Mesendoderm (in vitro differentiated cells): ENCODE measurements at regions not wholly inside any gene's neighbourhood (a gene's known extent, or its start where the extent isn't known, plus 50 kb on each side); places are given as distances from the start of the nearest gene placed in this dataset.

Experiments used
- DNase-seq: peaks from one replicate; pipeline ENCODE4 v3.0.0; 2013
- H2AK5ac ChIP-seq: 2 replicates; pipeline ENCODE4 v1.6.1; 2013; ENCODE audit warnings: low read length, inconsistent platforms
- H2BK120ac ChIP-seq: 2 replicates; pipeline ENCODE4 v1.6.1; 2013; ENCODE audit warnings: low read depth, mild to moderate bottlenecking, low read length, moderate library complexity, mixed read lengths
- H2BK15ac ChIP-seq: replicated peaks from 2 replicates; pipeline ENCODE4 v1.6.1; 2013; ENCODE audit warnings: low read depth, mild to moderate bottlenecking, moderate library complexity
- H2BK5ac ChIP-seq: 2 replicates; pipeline ENCODE4 v1.6.1; 2013; ENCODE audit warnings: low read length, inconsistent platforms
- H3K18ac ChIP-seq: 2 replicates; pipeline ENCODE4 v1.6.1; 2013; ENCODE audit warnings: mild to moderate bottlenecking, low read length, mixed read lengths
- H3K23ac ChIP-seq: one replicate; pipeline ENCODE4 v1.6.1; 2013; ENCODE audit warnings: low read length
- H3K27ac ChIP-seq: 2 replicates; pipeline ENCODE4 v1.5.1; 2013; ENCODE audit warnings: low read depth, mild to moderate bottlenecking, inconsistent platforms, low read length, moderate library complexity
- H3K27me3 ChIP-seq: 2 replicates; pipeline ENCODE4 v1.6.1; 2013; ENCODE audit warnings: low read length, control low read depth, mild to moderate bottlenecking, inconsistent platforms; ENCODE audit not compliant: insufficient read depth, poor library complexity
- H3K36me3 ChIP-seq: 2 replicates; pipeline ENCODE4 v1.6.1; 2013; ENCODE audit warnings: low read length, inconsistent platforms; ENCODE audit not compliant: control insufficient read depth, insufficient read depth
- H3K4ac ChIP-seq: one replicate; pipeline ENCODE4 v1.6.1; 2013; ENCODE audit warnings: low read depth, mild to moderate bottlenecking, low read length, moderate library complexity
- H3K4me1 ChIP-seq: 2 replicates; pipeline ENCODE4 v1.6.1; 2013; ENCODE audit warnings: low read depth, low read length, inconsistent platforms; ENCODE audit not compliant: control insufficient read depth
- H3K4me2 ChIP-seq: 2 replicates; pipeline ENCODE4 v1.6.1; 2013; ENCODE audit warnings: low read length
- H3K4me3 ChIP-seq: 2 replicates; pipeline ENCODE4 v1.5.1; 2013; ENCODE audit warnings: mild to moderate bottlenecking, low read length
- H3K56ac ChIP-seq: one replicate; pipeline ENCODE4 v1.6.1; 2013; ENCODE audit warnings: low read length
- H3K79me1 ChIP-seq: 2 replicates; pipeline ENCODE4 v1.6.1; 2013; ENCODE audit warnings: low read length, inconsistent platforms
- H3K79me2 ChIP-seq: 2 replicates; pipeline ENCODE4 v1.6.1; 2013; ENCODE audit warnings: mild to moderate bottlenecking, low read length; ENCODE audit not compliant: control insufficient read depth, insufficient read depth
- H3K9ac ChIP-seq: 2 replicates; pipeline ENCODE4 v1.6.1; 2013; ENCODE audit warnings: low read length, inconsistent platforms
- H4K5ac ChIP-seq: one replicate; pipeline ENCODE4 v1.6.1; 2013; ENCODE audit warnings: low read length
- H4K8ac ChIP-seq: one replicate; pipeline ENCODE4 v1.6.1; 2013; ENCODE audit warnings: low read depth, mild to moderate bottlenecking, control low read depth, low read length, moderate library complexity
- WGBS: extraction: QIAGEN DNeasy Blood & Tissue Kit; methylation state at CpG from one replicate; pipeline ENCODE4 v1.1.7; 2013; ENCODE audit warnings: low lambda C conversion rate, missing lambda C conversion rate; ENCODE audit not compliant: insufficient coverage; ENCODE audit errors: extremely low coverage; 5-methylcytosine and 5-hydroxymethylcytosine counted together

DNA sequence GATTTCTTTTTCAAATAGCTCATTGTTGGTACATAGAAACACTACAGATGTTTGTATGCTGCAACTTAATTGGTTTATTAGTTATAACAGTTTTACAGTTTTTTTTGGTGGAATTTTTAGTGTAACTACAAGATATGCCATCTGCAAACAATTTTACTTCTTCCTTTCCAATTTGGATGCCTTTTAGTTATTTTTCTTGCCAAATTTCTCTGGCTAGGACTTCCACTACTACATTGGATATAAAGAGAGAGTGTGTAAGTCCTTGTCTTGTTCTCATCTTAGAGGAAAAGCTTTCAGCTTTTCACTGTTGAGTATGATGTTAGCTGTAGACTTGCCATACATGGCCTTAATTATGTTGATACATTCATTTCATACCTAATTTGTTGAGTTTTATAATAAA, 143.6 kb upstream of the EOMES start:
- H3K18ac ChIP-seq, result no peak overlapping the region
- no peaks in the 10 kb centered on the region for H3K79me2 ChIP-seq
- no peak for DNase-seq
- H3K27me3 ChIP-seq, result no peaks in the 10 kb centered on the region
- no peaks in the 10 kb centered on the region for H3K36me3 ChIP-seq
- no peak overlapping the region for H3K23ac ChIP-seq
- no peak overlapping the region for H3K56ac ChIP-seq
- H4K8ac ChIP-seq, result no peak overlapping the region
- no peak overlapping the region for H3K4me3 ChIP-seq
- H2BK15ac ChIP-seq, result no peak overlapping the region
- no peak overlapping the region for H3K4me2 ChIP-seq
- no peaks in the 10 kb centered on the region for H3K4me1 ChIP-seq
- no peaks in the 10 kb centered on the region for H3K79me1 ChIP-seq
- no peak overlapping the region for H2BK5ac ChIP-seq
- H3K27ac ChIP-seq, result no peak overlapping the region
- H3K4ac ChIP-seq, result no peak overlapping the region
- H3K9ac ChIP-seq, result no peak overlapping the region
- no peak overlapping the region for H4K5ac ChIP-seq
- H2BK120ac ChIP-seq, result no peak overlapping the region
- no peak overlapping the region for H2AK5ac ChIP-seq

DNA sequence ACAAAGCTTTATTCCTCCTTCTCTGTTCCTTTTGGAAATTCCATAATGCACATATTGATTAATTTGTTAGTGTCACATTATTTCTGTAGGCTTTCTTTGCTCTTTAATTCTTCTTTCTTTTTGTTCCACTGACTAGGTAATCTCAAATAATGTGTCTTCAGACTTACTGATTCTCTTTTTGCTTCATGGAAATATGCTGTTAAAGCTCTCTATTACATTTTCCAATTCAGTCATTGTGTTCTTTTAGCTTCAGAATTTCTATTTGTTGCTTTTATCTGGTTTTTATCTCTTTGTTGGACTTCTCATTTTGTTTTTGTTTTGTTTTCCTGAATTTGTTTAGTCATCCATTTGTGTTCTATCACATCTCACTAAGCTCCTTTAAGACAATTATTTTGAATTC, 147.0 kb upstream of the EOMES start:
- H3K27ac ChIP-seq, result no peak overlapping the region
- H2BK120ac ChIP-seq, result no peak overlapping the region
- H3K27me3 ChIP-seq, result no peaks in the 10 kb centered on the region
- H2AK5ac ChIP-seq, result no peak overlapping the region
- H3K4me3 ChIP-seq, result no peak overlapping the region
- H3K4me1 ChIP-seq, result no peaks in the 10 kb centered on the region
- no peaks in the 10 kb centered on the region for H3K79me2 ChIP-seq
- H3K79me1 ChIP-seq, result no peaks in the 10 kb centered on the region
- H3K56ac ChIP-seq, result no peak overlapping the region
- H3K18ac ChIP-seq, result no peak overlapping the region
- H3K4me2 ChIP-seq, result no peak overlapping the region
- no peaks in the 10 kb centered on the region for H3K36me3 ChIP-seq
- no peak overlapping the region for H2BK5ac ChIP-seq
- no peak overlapping the region for H3K23ac ChIP-seq
- no peak overlapping the region for H4K5ac ChIP-seq
- H2BK15ac ChIP-seq, result no peak overlapping the region
- no peak overlapping the region for H3K4ac ChIP-seq
- H3K9ac ChIP-seq, result no peak overlapping the region
- no peak overlapping the region for H4K8ac ChIP-seq
- DNase-seq, result no peak

DNA sequence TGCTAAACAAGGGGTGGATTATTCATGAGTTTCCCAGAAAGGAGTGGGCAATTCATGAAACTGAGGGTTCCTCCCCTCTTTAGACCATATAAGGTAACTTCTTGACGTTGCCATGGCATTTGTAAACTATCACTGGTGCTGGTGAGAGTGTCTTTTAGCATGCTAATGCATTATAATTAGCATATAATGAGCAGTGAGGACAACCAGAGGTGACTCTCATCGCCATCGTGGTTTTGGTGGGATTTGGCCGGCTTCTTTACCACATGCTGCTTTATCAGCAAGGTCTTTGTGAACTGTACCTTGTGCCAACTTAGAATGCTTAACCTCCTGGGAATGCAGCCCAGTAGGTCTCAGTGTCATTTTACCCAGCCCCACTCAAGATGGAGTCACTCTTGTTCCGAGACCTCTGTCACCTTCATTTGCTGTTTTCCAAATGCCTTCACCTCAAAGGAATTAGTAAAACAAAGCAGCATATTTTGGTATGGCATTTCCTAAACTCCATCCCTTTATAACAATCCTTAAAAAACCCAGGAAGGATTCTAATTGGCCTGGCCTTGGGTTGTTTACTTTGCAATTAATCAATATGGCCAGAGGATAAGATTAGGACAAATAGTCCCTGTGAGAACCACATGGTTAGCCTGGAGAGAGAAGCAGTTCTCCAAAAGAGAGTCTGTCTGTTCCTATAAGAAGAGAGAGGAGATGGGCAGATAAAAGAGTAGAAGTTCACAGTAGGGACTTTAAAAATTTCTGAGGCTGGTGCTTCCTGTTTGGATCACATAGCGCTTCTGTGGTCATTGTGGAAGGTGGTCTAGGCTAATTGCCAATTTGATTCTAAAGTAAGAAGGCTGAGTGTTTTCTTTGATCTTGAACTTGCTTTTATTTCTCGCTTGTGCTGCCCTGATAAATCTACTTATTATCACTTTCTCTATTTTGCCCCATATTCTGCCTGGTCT, 155.2 kb upstream of the EOMES start:
- no peak overlapping the region for H2BK5ac ChIP-seq
- no peaks in the 10 kb centered on the region for H3K79me1 ChIP-seq
- no peak overlapping the region for H3K56ac ChIP-seq
- H3K18ac ChIP-seq, result no peak overlapping the region
- H3K36me3 ChIP-seq, result no peaks in the 10 kb centered on the region
- WGBS, result no CpG with 5 or more reads among the region's 7 CpGs
- H3K27ac ChIP-seq, result no peak overlapping the region
- no peak overlapping the region for H2AK5ac ChIP-seq
- no peak overlapping the region for H4K5ac ChIP-seq
- no peak overlapping the region for H2BK120ac ChIP-seq
- peak; percentile 85 for DNase-seq
- no peak overlapping the region for H3K4ac ChIP-seq
- H3K4me2 ChIP-seq, result no peak overlapping the region
- H3K4me3 ChIP-seq, result no peak overlapping the region
- no peak overlapping the region for H4K8ac ChIP-seq
- H3K4me1 ChIP-seq, result peaks cover 9% of the 10 kb centered on the region
- no peaks in the 10 kb centered on the region for H3K79me2 ChIP-seq
- no peak overlapping the region for H3K9ac ChIP-seq
- H3K27me3 ChIP-seq, result no peaks in the 10 kb centered on the region
- H2BK15ac ChIP-seq, result no peak overlapping the region
- H3K23ac ChIP-seq, result no peak overlapping the region

DNA sequence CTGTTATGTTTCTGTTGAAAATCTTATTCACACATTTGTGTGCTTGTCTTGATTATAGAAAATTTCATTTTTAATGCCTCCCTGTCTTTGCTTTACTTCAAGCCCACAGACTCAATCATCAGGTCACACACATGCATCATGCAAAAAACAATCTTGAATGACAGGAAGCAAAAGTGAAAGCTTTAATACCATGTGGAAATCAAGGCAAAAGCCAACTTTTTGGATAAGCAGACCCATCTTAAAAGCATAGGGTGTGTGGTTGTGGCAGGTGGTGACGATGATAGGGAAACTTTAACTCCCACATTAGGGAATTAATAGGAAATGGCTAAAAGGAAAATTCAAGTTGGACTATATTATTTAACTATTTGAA, 155.9 kb upstream of the EOMES start:
- H3K36me3 ChIP-seq, result no peaks in the 10 kb centered on the region
- no peak overlapping the region for H2AK5ac ChIP-seq
- no peaks in the 10 kb centered on the region for H3K79me2 ChIP-seq
- H2BK120ac ChIP-seq, result no peak overlapping the region
- H3K23ac ChIP-seq, result no peak overlapping the region
- H3K27ac ChIP-seq, result no peak overlapping the region
- H3K79me1 ChIP-seq, result no peaks in the 10 kb centered on the region
- H4K5ac ChIP-seq, result no peak overlapping the region
- peaks cover 9% of the 10 kb centered on the region for H3K4me1 ChIP-seq
- no peak overlapping the region for H3K56ac ChIP-seq
- no peak for DNase-seq
- H2BK5ac ChIP-seq, result no peak overlapping the region
- no peak overlapping the region for H3K4me2 ChIP-seq
- no peak overlapping the region for H3K4me3 ChIP-seq
- H3K18ac ChIP-seq, result no peak overlapping the region
- no peak overlapping the region for H2BK15ac ChIP-seq
- no peak overlapping the region for H4K8ac ChIP-seq
- no peak overlapping the region for H3K9ac ChIP-seq
- H3K27me3 ChIP-seq, result no peaks in the 10 kb centered on the region
- H3K4ac ChIP-seq, result no peak overlapping the region
- WGBS, result no CpG with 5 or more reads among the region's 1 CpG

DNA sequence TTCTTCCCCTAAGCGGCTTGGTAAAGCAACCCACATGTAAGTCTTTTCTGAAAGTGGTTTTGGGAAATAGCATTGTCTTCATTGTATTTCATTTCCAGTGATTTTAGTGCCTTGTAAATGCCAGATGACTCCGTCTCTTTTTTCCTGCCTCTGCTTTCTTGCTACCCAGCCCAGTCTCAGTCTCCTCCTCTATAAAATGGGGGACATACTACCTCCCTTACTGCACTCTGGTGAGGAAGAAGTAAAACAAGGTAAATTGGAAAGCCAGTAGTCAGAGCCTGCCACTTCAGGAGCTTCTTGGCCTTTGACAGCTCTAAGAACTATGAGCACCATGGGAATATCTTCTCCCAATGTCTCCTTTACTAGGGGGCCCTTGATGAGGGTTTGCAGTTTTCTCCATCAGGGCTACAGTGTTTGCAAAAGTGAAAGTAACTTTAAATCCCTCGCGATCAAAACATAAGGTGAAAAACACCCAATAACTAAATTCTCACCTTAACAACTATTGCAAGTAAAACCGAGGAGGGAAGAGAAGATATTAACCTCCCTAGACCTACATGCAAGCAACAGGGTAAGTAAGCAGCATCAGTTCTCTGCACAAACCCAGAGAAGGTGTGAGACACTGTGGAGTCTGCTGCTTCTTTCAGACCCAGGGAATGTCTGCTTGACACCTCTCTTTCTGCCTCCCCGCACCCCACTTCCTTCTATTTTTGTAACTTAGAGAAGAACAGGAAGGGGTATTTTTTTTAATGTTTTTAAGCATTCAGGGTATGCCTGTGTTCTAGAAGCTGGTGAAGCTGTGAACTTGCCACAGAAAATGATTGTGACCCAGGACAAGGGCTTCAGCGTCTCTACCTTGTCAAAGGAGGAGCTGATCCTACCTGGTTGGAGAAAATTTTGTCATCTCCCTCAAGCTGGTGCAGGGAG, 159.1 kb upstream of the EOMES start:
- Histone ChIP-seq H4K8ac (no peak overlapping the region), H3K79me1 (no peaks in the 10 kb centered on the region), H2BK120ac (no peak overlapping the region), H3K27me3 (no peaks in the 10 kb centered on the region), H3K4me3 (no peak overlapping the region), H3K56ac (peak overlapping the region; percentile 40), H3K4me1 (peaks cover 13% of the 10 kb centered on the region), H3K23ac (no peak overlapping the region), H3K18ac (peak overlapping the region; percentile 88), H2BK15ac (no peak overlapping the region), H2AK5ac (no peak overlapping the region), H4K5ac (no peak overlapping the region), H3K4me2 (no peak overlapping the region), H2BK5ac (peak overlapping the region; percentile 66), H3K27ac (peak overlapping the region; percentile 40), H3K4ac (peak overlapping the region; percentile 71), H3K9ac (no peak overlapping the region), H3K79me2 (no peaks in the 10 kb centered on the region), H3K36me3 (no peaks in the 10 kb centered on the region)
- peak; percentile 81 for DNase-seq
- no CpG with 5 or more reads among the region's 7 CpGs for WGBS
